ENCODE measurements at regions not wholly inside any gene's neighbourhood (a gene's known extent, or its start where the extent isn't known, plus 50 kb on each side); places are given as distances from the start of the nearest gene placed in this dataset.

DNA sequence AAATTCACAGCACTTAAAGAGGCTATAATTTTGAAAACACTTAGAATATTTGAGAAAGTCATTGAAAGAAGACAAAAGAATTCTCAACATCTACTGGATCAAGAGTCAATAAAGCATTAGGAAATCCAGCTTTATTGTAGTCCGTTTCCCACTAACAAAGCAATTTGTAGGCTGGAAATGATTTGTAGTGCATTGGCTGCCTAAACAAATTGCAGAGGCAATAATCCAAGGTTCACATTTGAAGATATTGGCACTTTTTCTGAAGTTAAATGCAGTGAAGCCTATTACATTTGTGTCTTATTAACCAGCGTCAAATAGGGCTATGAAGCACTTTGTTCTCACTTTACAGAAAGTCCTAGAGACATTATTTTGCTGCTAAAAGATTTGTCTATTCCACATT, 848.1 kb upstream of the SLITRK1 start:
- Histone ChIP-seq H4K8ac (ENCODE audit: low read depth in 2 of 2, low read length in 2 of 2) (no peak overlapping the region), H2AK5ac (ENCODE audit: low read depth, low read length) (no peak overlapping the region), H2AK9ac (replicated peaks; ENCODE audit: low read depth, low read length, poor library complexity) (no peak overlapping the region), H3K23ac (ENCODE audit: low read depth, low read length) (no peak overlapping the region), H3K9ac (ENCODE audit: low read depth, low read length) (no peak overlapping the region), H3K18ac (ENCODE audit: low read depth, low read length) (no peak overlapping the region), H2BK5ac (ENCODE audit: low read depth, low read length, poor library complexity, severe bottlenecking) (no peak overlapping the region), H4K5ac (ENCODE audit: low read depth, low read length) (no peak overlapping the region), H3K9me3 (ENCODE audit: control insufficient read depth, insufficient read depth, low read length) (no peaks in the 10 kb centered on the region), H3K4me2 (ENCODE audit: low read depth, low read length) (no peak overlapping the region), H3K4ac (ENCODE audit: low read depth, low read length) (no peak overlapping the region), H3K36me3 (ENCODE audit: control insufficient read depth, insufficient read depth, low read length) (no peaks in the 10 kb centered on the region), H2BK120ac (ENCODE audit: low read depth, low read length) (no peak overlapping the region), H3K27me3 (ENCODE audit: control insufficient read depth, insufficient read depth, low read length) (no peaks in the 10 kb centered on the region), H3K9me1 (ENCODE audit: insufficient read depth, low read length) (no peaks in the 10 kb centered on the region), H3K56ac (ENCODE audit: extremely low read depth, insufficient read depth, low read length) (no peak overlapping the region), H3K14ac (replicated peaks; ENCODE audit: low read depth, low read length) (no peak overlapping the region), H2AFZ (replicated peaks; ENCODE audit: low read length, poor library complexity) (no peak overlapping the region), H4K20me1 (ENCODE audit: insufficient read depth, low read length) (no peaks in the 10 kb centered on the region), H3K79me1 (ENCODE audit: low read depth in 1 of 2, low read length in 2 of 2) (no peaks in the 10 kb centered on the region), H2BK15ac (ENCODE audit: low read depth, low read length) (no peak overlapping the region), H3K4me3 (ENCODE audit: insufficient read depth, low read depth, low read length) (no peak overlapping the region), H3K4me1 (ENCODE audit: control insufficient read depth, insufficient read depth, low read length) (no peaks in the 10 kb centered on the region), H4K91ac (ENCODE audit: insufficient read depth, low read depth, low read length) (no peak overlapping the region), H2BK20ac (ENCODE audit: low read depth, low read length) (no peak overlapping the region), H3K27ac (ENCODE audit: insufficient read depth, low read length) (no peak overlapping the region)
- WGBS, 2 experiments (ENCODE audit: extremely low coverage in 2 of 2, insufficient read length in 1 of 2): no CpG with 5 or more reads among the region's 2 CpGs
- dilution Hi-C loops (cut with HindIII; ENCODE audit: low sequenced_read_pairs, unreplicated experiment): no loop called here
- ChIA-PET POLR2A (ENCODE audit: unreplicated experiment) (no interaction called here), CTCF (no interaction called here)
- BruUV-seq (replicated peaks): no TSS peak
- in situ Hi-C loops (cut with MboI; ENCODE audit: low sequenced_read_pairs): no loop called here
- DNase-seq (no peak), ATAC-seq (ENCODE audit: low read depth) (no peak)
- TF ChIP-seq NFE2L2 (IDR thresholded peaks at IDR 0.05; ENCODE audit: low read depth, low read length) (no peak), SMC3 (IDR thresholded peaks at IDR 0.05; ENCODE audit: low read depth, low read length) (no peak), FOS (IDR thresholded peaks at IDR 0.05; ENCODE audit: low read depth, low read length) (no peak), MAFK (IDR thresholded peaks at IDR 0.05; ENCODE audit: low read depth, low read length) (no peak), BHLHE40 (IDR thresholded peaks at IDR 0.05; ENCODE audit: low read depth, low read length) (no peak), RFX5 (IDR thresholded peaks at IDR 0.05; ENCODE audit: low read depth, low read length) (no peak), CHD1 (IDR thresholded peaks at IDR 0.05; ENCODE audit: low read depth, low read length) (no peak), RCOR1 (IDR thresholded peaks at IDR 0.05; ENCODE audit: insufficient replicate concordance, low read length) (no peak), CEBPB (IDR thresholded peaks at IDR 0.05; ENCODE audit: low read depth, low read length) (no peak)
- TF ChIP-seq, protein P1, sequence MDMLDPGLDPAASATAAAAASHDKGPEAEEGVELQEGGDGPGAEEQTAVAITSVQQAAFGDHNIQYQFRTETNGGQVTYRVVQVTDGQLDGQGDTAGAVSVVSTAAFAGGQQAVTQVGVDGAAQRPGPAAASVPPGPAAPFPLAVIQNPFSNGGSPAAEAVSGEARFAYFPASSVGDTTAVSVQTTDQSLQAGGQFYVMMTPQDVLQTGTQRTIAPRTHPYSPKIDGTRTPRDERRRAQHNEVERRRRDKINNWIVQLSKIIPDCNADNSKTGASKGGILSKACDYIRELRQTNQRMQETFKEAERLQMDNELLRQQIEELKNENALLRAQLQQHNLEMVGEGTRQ (IDR thresholded peaks at IDR 0.05; ENCODE audit: low read depth, low read length): no peak
- TF ChIP-seq, protein P2, sequence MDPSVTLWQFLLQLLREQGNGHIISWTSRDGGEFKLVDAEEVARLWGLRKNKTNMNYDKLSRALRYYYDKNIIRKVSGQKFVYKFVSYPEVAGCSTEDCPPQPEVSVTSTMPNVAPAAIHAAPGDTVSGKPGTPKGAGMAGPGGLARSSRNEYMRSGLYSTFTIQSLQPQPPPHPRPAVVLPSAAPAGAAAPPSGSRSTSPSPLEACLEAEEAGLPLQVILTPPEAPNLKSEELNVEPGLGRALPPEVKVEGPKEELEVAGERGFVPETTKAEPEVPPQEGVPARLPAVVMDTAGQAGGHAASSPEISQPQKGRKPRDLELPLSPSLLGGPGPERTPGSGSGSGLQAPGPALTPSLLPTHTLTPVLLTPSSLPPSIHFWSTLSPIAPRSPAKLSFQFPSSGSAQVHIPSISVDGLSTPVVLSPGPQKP (IDR thresholded peaks at IDR 0.05; ENCODE audit: borderline replicate concordance, low read depth, low read length): no peak
- TF ChIP-seq, protein P3, sequence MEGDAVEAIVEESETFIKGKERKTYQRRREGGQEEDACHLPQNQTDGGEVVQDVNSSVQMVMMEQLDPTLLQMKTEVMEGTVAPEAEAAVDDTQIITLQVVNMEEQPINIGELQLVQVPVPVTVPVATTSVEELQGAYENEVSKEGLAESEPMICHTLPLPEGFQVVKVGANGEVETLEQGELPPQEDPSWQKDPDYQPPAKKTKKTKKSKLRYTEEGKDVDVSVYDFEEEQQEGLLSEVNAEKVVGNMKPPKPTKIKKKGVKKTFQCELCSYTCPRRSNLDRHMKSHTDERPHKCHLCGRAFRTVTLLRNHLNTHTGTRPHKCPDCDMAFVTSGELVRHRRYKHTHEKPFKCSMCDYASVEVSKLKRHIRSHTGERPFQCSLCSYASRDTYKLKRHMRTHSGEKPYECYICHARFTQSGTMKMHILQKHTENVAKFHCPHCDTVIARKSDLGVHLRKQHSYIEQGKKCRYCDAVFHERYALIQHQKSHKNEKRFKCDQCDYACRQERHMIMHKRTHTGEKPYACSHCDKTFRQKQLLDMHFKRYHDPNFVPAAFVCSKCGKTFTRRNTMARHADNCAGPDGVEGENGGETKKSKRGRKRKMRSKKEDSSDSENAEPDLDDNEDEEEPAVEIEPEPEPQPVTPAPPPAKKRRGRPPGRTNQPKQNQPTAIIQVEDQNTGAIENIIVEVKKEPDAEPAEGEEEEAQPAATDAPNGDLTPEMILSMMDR (conservative IDR thresholded peaks at IDR 0.05; ENCODE audit: low read depth, low read length): no peak
- intact Hi-C loops (cut with micrococcal nuclease): no loop called here

All from IMR-90 (cell line).